Stimulated activated naive CD4-positive, alpha-beta T cell (primary cell): ENCODE measurements at regions not wholly inside any gene's neighbourhood (a gene's known extent, or its start where the extent isn't known, plus 50 kb on each side); places are given as distances from the start of the nearest gene placed in this dataset.
A peak's percentile ranks its signal among the peaks of the same experiment; 100 is the strongest.

ENCODE experiments used
- DNase-seq, 6 experiments: peaks; one replicate each; lab custom pipeline; 2025; lab: John Stamatoyannopoulos, UW

DNA sequence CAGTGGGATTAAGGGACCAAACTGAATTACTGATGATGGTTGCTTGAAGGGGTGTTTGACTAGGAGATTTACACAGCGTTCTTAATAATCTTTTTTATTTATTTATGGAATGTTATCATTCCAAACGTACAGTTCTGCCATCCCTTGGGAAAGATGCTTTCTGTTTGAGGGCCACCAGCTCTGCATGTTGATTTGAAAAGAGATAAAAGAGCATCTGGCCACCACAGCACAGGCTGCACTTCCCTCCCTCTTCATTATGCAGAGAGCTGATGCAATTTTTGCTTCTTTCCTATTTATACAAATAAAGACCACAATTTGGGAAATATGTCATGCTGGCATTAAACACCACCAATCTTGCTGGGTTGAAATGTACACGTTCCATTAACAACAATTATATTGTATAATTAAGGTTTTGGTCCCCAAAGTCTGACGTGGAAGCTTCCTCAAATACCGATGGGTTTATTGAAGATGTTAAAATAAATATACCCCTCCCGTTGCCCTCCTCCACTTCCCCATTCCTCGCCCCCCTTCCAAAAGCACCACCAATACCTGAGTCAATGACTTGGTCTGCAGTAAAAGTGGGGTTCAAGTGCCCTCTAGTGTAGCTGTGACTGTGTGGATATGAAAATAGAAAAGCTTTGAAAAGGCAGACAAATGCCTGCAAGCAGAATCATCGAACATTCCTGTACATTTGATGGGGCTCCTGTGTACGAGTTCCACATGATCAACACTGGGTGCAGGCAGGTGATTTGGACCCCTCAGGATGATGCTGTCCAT is 211.9 kb downstream of the HRH4 start:
- DNase-seq = no peak

DNA sequence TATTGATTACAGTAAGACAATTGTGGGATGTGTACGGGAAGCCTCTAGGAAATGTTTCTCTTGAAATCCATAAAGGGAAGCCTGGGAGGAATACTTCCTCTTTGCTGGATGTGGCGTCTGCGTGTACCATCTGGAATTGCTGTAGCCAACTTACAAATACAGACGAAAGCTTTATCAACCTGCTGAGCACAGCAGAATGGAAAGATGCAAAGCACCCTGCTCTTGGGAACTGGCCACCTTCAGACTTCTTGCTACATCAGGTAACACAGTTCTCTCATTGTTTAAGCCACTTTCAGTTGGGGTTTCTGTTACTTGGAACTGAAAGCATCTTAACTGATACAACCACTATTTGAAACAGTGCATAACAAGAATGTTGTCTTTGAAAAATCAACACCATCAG is 213.8 kb downstream of the HRH4 start:
- no peak for DNase-seq

GRCh38 chr18:24674605-24675004 is 214.2 kb downstream of the HRH4 start:
- DNase-seq = no peak

- DNase-seq = no peak
Measured at GRCh38 chr18:24677011-24677410, 216.6 kb downstream of the HRH4 start.

DNA sequence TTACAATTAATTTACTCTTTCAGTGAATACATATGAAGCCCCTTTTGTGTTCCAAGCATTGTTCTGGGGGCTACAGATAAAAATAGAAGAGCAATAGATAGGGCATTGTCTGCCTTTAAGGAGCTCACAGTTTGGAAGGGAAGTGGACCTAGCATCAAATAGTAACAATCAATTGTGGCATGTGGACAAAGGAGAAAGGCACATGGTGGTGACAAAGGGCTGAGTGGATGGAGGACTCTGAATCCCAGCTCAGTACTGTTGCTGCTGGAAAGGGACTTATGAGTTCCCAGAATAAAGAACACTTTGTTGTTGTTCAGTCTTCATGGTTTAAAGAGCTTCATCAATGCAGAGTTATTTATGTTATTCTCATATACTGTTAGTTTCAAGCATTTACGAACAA is 217.7 kb downstream of the HRH4 start:
- no peak for DNase-seq

DNA sequence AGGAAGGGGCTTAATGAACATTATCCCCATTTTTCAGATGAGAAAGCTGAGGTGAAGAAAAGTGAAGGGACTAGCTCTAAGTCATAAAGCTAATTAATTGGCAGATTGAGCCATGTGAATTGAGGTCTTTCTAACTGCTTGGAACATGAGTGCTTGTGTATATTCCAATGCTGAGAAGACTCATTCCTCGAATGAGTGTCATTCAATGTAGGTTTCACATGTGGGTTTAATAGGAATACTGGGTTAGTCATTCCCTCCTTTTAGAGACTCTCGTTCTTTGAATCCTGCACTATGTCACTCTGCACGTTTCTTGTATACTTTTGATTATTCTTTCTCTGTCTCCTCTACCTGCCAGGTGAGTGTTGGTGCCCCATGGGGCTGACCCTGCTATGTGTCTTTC is 218.2 kb downstream of the HRH4 start:
- no peak for DNase-seq

DNA sequence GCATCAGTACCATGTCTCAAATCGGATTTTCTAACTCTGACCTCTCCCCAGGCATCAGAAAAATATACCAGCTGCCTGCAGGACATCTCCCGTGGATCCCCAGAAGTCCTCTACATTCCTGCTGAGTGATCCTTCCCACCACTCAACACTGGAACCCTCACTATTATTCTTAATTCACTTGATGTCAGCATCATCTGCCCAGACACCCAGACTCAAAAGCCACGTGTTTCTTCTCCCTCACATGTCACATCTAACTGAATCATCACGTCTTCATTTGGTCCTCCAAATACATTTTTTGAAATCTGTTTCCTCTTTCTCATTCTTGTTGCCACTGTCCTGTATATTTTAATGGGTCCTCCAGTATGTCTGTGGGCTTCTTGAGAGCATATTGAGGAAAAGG is 218.6 kb downstream of the HRH4 start:
- no peak for DNase-seq

GRCh38 chr18:24683925-24684324 is 223.5 kb downstream of the HRH4 start:
- no peak for DNase-seq

- no peak for DNase-seq
Measured at GRCh38 chr18:24685254-24685959, 225.0 kb downstream of the HRH4 start.

DNA sequence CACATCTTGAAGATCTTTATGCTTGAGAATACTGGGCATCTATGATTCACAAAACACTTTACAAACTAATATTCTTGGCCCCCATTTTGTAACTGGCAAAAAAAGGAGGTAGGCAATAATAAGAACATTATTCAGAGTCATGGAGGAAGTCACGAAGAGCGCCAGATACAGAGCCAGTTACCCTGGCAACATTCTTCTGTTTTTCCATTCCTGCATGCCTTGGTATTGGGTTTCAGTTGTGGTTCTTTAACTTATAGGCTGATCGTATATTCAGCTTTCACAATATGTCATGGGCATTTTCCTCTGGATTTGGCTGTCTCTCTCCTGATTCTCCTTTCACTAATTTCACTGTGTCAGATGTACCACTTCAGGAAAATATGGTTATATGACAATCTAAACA is 234.7 kb downstream of the HRH4 start:
- no peak for DNase-seq

DNA sequence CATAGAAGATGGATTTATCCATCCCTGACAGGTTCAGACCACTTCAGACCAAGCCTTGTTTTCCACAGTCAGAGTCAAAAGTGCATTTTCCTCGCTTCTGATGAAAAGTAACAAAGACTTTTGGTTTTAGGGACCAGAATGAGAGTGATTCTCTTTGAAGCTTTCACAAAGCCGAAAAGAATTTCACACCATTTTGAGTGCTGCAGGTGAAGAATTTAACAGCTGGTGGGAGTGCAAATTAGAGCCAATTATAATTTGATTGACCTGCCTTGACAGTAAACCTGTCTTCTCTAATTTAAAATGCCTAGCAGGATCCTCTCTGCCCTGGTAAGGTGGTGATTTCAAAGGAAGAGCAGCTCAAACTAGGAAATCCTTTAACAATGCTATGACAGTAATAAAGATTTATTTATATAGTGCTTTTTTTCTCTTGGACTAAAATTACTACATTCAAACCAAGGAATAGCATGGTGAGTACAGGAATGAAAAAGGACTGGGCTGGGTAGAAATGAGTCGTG is 241.6 kb downstream of the HRH4 start:
- DNase-seq = no peak

DNA sequence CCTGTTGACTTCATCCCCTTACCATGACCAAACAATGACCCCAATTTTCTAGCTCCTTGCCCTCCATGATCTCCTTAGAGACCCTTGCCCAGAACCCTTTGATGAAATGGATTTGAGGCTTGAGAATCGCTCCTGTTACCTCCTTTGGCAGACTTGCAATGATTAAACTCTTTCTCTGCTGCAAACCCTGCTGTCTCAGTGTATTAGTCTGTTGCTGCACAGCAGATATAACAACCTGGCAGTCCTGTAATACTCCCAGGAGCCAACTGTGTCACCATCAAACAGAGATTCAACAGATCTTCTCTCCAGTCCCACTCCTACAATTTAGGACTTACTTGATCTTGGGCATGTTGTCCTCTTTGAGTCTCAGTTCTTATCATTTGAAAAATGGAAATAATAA is 242.9 kb downstream of the HRH4 start:
- no peak for DNase-seq

DNA sequence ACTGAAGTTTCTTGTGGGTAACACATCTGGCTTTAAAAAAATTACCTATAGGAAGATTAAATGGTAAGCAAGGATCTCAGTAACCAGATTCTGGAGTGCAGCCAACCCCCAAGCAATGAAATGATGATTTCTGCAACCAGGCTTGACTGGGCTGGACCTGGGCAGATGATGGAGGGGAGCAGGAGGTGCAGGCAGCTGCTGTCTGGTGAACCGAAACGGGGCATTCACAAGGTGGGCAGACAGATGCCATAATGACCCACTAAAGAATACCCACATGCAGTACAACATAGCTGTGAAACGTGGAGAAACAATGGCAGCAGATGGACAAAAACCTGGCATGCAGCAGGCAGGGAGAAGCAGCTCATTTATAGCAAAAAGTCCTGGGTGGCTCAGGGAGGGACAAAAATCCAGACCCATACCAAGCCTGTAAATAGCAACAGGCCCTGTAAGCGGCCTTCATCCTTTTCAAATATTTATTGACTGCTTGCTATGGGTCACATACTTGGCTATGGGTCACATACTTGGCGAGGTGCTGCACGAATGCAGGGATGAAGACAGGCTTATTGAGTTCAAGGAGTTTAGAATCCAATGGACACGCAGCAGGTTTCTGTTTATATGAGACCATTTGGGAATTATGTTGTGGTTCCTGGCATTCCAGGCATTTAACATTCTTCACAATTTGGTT is 244.7 kb downstream of the HRH4 start:
- DNase-seq = no peak

GRCh38 chr18:24710474-24710873 is 250.0 kb downstream of the HRH4 start:
- DNase-seq = no peak

GRCh38 chr18:24719791-24720190 is 259.4 kb downstream of the HRH4 start:
- no peak for DNase-seq

GRCh38 chr18:24721388-24721787 is 261.0 kb downstream of the HRH4 start:
- DNase-seq = no peak

- no peak for DNase-seq
Measured at GRCh38 chr18:24725644-24726415, 265.4 kb downstream of the HRH4 start.

DNA sequence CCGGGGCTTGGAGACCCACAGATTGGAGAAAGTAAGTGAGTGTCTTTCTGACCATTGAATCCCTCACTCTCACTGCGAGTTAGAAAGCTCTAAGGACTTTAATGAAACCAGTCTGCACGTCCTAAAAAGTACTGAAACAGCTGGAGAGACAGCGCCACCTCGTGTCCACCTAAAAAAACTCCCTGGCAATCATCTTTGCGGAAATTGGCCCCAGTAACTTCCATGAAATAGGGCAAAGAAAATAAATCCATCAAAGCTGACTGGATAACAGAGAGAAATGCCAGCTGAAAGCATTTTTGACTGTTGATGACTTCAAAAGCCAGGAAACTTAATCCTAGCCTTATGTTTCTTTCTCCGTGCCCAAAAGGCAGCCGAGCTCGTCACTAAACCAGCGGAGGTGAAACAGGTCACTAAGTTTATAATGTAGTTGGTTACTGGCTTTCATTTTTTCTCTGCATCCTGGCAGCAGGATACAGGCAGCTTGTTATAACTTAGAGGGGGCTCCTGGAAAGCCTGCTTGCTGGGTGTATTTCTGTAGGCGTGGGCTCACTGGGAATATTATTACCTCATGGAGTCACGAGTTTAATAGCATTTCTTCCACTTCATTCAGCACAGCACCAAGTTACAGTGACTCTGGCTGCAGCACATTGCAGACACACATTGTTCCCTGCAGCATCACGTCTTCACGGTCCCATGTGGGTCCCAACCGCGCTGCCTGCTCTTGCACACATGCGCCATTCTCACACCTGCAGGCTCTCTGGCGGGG is 266.5 kb downstream of the HRH4 start:
- DNase-seq = peak; percentile 2 to 63 (median 17)

GRCh38 chr18:24727685-24728084 is 267.2 kb downstream of the HRH4 start:
- DNase-seq = no peak

DNA sequence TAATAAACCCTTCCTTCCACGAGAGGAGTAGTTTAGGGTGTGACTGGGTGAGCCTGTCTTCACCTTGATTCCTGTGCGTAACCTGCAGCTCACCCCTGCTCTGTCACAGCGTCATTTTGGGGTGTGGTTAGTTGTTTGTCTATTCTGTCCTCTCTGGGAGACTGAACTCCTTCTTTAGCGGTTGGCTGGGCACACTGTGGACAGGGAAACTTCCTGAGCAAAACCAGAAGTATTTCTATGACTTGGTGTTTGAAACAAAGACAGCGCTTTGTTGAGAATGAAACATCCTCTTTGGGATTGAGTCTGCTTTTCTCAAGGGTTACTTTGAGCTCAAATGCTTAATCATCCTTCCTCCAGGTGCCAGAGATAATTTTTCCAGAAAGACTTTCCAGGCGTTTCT is 270.7 kb downstream of the HRH4 start:
- no peak for DNase-seq

GRCh38 chr18:24731981-24732380 is 271.5 kb downstream of the HRH4 start:
- DNase-seq = no peak
